VCaP (cell line): ENCODE measurements at regions not wholly inside any gene's neighbourhood (a gene's known extent, or its start where the extent isn't known, plus 50 kb on each side); places are given as distances from the start of the nearest gene placed in this dataset.
"Not testable (repeated sequence)": the region's sequence is repeated elsewhere in the genome, so short reads cannot be mapped to it uniquely, and the experiment has no call there.

Experiments
- H3K27ac ChIP-seq: fragments of 450-650 bp; 2 replicates; pipeline ENCODE4 v1.5.1; 2017
- TF ChIP-seq, protein P1 (sequence below): fragments of 450-650 bp; conservative IDR thresholded peaks from 2 replicates; pipeline ENCODE4 v1.5.1; 2017; ENCODE audit warnings: mild to moderate bottlenecking, moderate library complexity

DNA sequence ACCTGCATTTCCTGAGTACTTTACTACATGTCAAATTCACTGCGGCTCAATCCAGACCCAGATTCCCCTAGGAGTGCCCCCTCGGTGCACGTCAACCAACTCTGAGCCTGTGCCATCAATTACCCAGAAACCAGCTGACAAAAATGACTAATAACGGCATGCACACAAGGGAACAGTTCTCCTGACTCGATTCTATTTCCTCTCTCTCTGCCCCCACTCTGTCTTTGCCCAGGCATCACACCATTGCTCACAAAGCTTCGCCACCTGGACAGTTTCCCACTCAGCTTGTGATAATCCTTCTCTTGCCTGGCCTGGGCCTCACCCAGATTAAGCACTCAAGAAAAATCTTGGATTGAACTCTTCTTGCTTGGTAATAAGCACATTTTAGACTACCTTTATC, 115.3 kb upstream of the NDUFV2 start:
- TF ChIP-seq, protein P1, sequence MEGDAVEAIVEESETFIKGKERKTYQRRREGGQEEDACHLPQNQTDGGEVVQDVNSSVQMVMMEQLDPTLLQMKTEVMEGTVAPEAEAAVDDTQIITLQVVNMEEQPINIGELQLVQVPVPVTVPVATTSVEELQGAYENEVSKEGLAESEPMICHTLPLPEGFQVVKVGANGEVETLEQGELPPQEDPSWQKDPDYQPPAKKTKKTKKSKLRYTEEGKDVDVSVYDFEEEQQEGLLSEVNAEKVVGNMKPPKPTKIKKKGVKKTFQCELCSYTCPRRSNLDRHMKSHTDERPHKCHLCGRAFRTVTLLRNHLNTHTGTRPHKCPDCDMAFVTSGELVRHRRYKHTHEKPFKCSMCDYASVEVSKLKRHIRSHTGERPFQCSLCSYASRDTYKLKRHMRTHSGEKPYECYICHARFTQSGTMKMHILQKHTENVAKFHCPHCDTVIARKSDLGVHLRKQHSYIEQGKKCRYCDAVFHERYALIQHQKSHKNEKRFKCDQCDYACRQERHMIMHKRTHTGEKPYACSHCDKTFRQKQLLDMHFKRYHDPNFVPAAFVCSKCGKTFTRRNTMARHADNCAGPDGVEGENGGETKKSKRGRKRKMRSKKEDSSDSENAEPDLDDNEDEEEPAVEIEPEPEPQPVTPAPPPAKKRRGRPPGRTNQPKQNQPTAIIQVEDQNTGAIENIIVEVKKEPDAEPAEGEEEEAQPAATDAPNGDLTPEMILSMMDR: no peak
- H3K27ac ChIP-seq: no peak overlapping the region

DNA sequence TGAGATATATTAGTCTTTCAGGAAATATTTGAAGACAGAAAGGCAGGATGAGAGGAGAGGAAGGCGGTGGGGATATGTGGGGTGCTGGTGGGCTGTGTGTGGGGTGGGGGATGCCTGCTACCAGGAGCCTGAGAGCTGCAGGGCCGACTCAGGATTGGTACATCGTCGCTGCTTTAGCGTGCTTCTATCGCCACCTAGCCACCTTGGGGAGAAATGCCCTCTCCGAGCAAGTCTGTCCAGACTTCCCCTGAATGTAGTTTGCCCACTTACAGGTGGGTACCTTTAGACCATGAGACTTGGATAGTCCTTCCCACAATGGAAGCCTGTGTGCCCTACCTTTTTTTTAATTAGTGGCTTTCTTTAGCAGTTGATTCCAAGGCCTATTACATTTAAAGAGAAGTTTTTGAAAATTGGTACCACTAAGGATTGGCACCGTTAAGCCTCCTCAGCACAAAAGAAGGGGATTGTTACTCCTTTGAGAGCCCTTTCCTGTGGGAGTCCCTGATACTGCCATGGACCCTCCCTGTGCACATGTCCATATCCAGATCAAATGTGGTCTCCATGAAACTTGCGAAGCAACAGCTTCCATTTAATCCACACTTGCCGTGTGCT, 114.1 kb upstream of the NDUFV2 start:
- TF ChIP-seq, protein P1: peak; percentile 88
- no peak overlapping the region for H3K27ac ChIP-seq

DNA sequence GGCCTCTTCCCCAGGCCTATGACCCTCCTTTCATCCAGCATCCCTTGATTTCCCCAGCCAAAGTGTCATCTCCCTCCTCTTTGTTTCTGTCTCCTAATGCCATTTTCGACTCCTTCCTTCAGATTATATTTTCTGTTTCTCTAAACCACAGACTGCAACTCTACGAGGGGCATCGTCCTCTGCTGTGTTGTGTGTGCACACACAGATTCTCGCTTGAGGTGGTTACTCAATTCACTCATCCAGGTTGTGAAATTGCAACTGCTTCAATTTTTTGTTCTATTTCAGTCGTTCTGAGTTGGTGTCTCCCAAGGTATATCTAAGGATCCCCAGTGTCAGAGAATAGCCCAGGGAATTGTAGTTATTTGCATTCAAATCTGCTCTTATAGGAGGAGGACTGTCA, 113.5 kb upstream of the NDUFV2 start:
- TF ChIP-seq, protein P1: no peak
- no peak overlapping the region for H3K27ac ChIP-seq

DNA sequence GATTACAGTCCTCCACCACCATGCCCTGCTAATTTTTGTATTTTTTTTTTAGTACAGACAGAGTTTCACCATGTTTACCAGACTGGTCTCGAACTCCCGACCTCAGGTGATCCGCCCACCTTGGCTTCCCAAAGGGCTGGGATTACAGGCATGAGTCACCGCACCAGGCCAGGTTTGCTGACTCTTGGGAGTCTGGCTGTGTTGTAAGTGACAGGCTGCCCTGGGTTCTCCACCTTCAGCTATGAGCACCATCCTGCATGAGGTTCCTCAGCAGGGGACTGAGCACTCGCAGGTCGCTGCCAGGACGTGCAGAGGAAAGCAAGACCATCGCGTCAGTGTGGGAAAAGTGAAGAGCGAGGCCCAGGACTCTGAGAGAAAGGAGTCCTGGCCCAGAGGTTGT, 112.6 kb upstream of the NDUFV2 start:
- peak overlapping the region; percentile 5; the same call in 1 of the 2 replicates for H3K27ac ChIP-seq
- TF ChIP-seq, protein P1: no peak

DNA sequence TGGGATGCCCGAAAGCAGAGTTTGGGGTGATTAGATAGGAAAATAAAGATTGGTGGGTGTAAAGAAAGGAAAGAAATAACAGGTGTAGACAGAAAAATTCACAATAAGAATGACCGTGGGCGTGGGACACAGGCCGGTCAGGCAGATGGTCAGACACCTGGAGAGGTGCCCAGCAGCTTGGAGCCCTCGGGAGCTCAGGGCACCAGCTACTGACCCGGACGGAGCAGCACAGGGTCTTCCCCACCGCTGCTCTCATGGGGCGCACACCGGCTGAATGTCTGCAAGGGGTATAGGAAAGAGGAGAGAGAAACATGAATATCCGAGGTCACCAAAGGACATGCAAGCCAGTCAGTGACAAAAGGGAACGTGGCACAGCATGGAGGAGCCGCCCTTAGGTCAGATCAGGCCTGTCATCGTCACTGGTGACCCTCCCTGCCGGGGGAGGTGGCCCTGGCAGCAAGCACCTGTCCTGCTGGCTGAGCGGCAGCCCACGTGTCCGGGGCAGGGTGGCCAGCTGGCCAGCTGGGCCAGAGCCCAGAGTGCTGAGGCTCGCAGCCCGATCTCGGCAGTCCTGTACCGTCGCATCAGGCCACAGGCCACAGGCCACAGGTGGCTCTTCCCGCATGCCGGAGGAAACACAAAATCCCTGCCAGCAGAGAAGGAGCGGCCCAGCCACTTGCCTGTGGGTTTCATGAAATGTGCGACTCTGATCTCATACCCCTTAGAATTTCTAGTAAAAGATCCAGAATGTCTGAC, 112.0 kb upstream of the NDUFV2 start:
- peak overlapping the region; percentile 5; the same call in 1 of the 2 replicates for H3K27ac ChIP-seq
- TF ChIP-seq, protein P1: no peak

DNA sequence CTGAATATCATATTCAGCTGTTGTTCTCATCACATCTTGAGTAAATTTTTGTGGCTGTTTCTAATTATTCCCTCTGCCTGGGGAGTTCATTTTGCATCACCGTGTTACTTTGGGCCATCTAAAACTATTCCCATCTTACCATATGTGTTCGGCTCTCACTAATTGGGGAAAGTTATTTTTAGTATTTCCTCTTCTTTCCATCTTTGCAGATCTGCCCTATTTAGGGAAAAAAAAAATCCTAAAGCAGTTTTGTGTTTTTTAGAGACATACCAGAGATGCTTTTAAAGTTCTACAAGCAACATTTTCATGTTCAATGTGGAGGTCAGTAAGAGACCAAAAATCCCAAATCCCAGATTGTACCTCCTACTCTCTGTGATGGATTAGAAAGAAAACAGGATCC, 111.3 kb upstream of the NDUFV2 start:
- TF ChIP-seq, protein P1: no peak
- peak overlapping the region; percentile 5; the same call in 1 of the 2 replicates for H3K27ac ChIP-seq

DNA sequence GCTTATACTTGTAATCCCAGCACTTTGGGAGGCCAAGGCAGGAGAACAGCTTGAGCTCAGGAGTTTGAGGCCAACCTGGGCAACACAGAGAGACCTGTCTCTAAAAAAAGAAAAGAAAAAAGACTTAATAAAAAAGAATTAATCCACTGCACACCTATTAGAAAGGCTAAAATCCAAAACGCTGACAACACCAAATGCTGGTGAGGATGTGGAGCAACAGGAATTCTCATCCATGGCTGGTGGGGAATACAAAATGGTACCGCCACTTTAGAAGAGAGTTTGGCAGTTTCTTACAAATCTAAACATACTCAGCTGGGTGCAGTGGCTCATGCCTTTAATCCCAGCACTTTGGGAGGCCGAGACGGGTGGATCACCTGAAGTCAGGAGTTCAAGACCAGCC, 110.0 kb upstream of the NDUFV2 start:
- H3K27ac ChIP-seq: not testable (repeated sequence)

DNA sequence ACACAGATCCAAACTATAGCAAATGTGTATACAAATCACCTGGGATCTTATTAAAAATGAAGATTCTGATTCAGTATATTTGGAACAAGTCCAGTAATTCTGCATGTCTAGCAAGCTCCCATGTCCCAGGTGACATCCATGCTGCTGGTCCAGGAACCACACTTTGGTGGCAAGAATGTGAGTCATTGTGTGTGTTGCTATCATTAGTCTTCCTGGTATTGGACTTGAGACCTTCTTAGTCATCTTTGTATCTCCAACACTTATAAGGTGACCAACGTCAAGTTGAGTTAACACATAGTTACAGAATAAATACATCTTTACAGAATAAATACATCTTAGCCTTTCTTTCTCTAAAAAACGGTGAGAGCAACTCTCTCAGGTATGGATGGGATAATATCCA, 107.9 kb upstream of the NDUFV2 start:
- TF ChIP-seq, protein P1: no peak
- H3K27ac ChIP-seq: no peak overlapping the region
